Activated T-helper 9 cell treated with anti-CD3 and anti-CD28 coated beads, Interleukin-2, amount 50 U/mL, for 16 hours (primary cell): ENCODE measurements at regions not wholly inside any gene's neighbourhood (a gene's known extent, or its start where the extent isn't known, plus 50 kb on each side); places are given as distances from the start of the nearest gene placed in this dataset.
"Not testable (repeated sequence)": the region's sequence is repeated elsewhere in the genome, so short reads cannot be mapped to it uniquely, and the experiment has no call there.

Experiments
- DNase-seq: peaks from one replicate; pipeline ENCODE4 v3.0.0-alpha.2; 2020; ENCODE audit warnings: low read depth

GRCh38 chr5:82422751-82423181 is 144.6 kb upstream of the RPS23 start:
- no peak for DNase-seq

- DNase-seq: no peak
These were observed 144.0 kb upstream of the RPS23 start for GRCh38 chr5:82422001-82422740.

- DNase-seq: no peak
These were observed 143.0 kb upstream of the RPS23 start for GRCh38 chr5:82421119-82421518.

GRCh38 chr5:82420524-82420923 is 142.4 kb upstream of the RPS23 start:
- DNase-seq: not testable (repeated sequence)

GRCh38 chr5:82419559-82420332 is 141.6 kb upstream of the RPS23 start:
- DNase-seq: no peak

GRCh38 chr5:82418608-82418950 is 140.4 kb upstream of the RPS23 start:
- no peak for DNase-seq

- no peak for DNase-seq
These were observed 139.8 kb upstream of the RPS23 start for GRCh38 chr5:82417776-82418607.

- no peak for DNase-seq
These were observed 138.4 kb upstream of the RPS23 start for GRCh38 chr5:82416512-82416911.

- DNase-seq: no peak
These were observed 135.9 kb upstream of the RPS23 start for GRCh38 chr5:82414041-82414388.

GRCh38 chr5:82413302-82414040 is 135.3 kb upstream of the RPS23 start:
- DNase-seq: no peak

- no peak for DNase-seq
These were observed 129.9 kb upstream of the RPS23 start for GRCh38 chr5:82408033-82408432.

GRCh38 chr5:82406205-82406773 is 128.1 kb upstream of the RPS23 start:
- no peak for DNase-seq

GRCh38 chr5:82405618-82406204 is 127.6 kb upstream of the RPS23 start:
- DNase-seq: no peak

- no peak for DNase-seq
These were observed 127.0 kb upstream of the RPS23 start for GRCh38 chr5:82405161-82405560.

- no peak for DNase-seq
These were observed 126.3 kb upstream of the RPS23 start for GRCh38 chr5:82404382-82404945.

GRCh38 chr5:82403724-82404123 is 125.6 kb upstream of the RPS23 start:
- no peak for DNase-seq

GRCh38 chr5:82403026-82403425 is 124.9 kb upstream of the RPS23 start:
- DNase-seq: no peak

GRCh38 chr5:82399111-82399510 is 121.0 kb upstream of the RPS23 start:
- no peak for DNase-seq

- no peak for DNase-seq
These were observed 119.7 kb upstream of the RPS23 start for GRCh38 chr5:82397741-82398320.

GRCh38 chr5:82396871-82397514 is 118.8 kb upstream of the RPS23 start:
- no peak for DNase-seq
